Vagina (tissue), 2 donors: ENCODE measurements at regions not wholly inside any gene's neighbourhood (a gene's known extent, or its start where the extent isn't known, plus 50 kb on each side); places are given as distances from the start of the nearest gene placed in this dataset.

Experiments used
- DNase-seq, 2 donors: peaks; one replicate each; pipeline ENCODE4 v3.0.0-alpha.2; 2017; ENCODE audit errors: extremely low spot score in 2 of 2
- H3K27ac ChIP-seq: fragments of 200-600 bp; sonication (generic); one replicate; pipeline ENCODE4 v1.5.1; 2019
- H3K27me3 ChIP-seq: fragments of 200-600 bp; sonication (generic); one replicate; pipeline ENCODE4 v1.5.1; 2019
- H3K36me3 ChIP-seq, 2 donors: fragments of 200-600 bp; sonication (generic); one replicate each; pipeline ENCODE4 v1.5.1; 2017 to 2019
- H3K4me1 ChIP-seq: fragments of 200-600 bp; sonication (generic); one replicate; pipeline ENCODE4 v1.5.1; 2019
- H3K4me3 ChIP-seq, 2 donors: fragments of 200-600 bp; sonication (generic); 1 replicate in 1 of 2; 2 replicates in 1 of 2; pipeline ENCODE4 v1.5.1; 2016 to 2019
- H3K9me3 ChIP-seq: fragments of 200-600 bp; sonication (generic); one replicate; pipeline ENCODE4 v1.5.1; 2019
- POLR2A ChIP-seq, 2 donors: fragments of 450-650 bp; IDR thresholded peaks; one replicate each; pipeline ENCODE4 v1.6.1; 2017; ENCODE audit warnings: antibody characterized with exemption in 2 of 2, mild to moderate bottlenecking in 2 of 2, moderate library complexity in 2 of 2
- POLR2AphosphoS5 ChIP-seq, 2 donors: sonication (generic); formaldehyde crosslinking; IDR thresholded peaks; one replicate each; pipeline ENCODE4 v1.9.0; 2017; ENCODE audit warnings: antibody characterized with exemption in 2 of 2, mild to moderate bottlenecking in 2 of 2, low read depth in 1 of 2; ENCODE audit not compliant: insufficient read depth in 1 of 2
- intact Hi-C: fragments of 100-400 bp; cut with DNase I; formaldehyde crosslinking; loops from one replicate; pipeline ENCODE4 v1.15.1; 2023
- TF ChIP-seq, protein P1 (sequence below), 3 experiments: fragments of 450-650 bp in 2 of 3; fragments of 200-600 bp in 1 of 3; sonication (generic) in 1 of 3; IDR thresholded peaks; one replicate each; pipeline ENCODE4 v1.5.1; 2017 to 2019; ENCODE audit warnings: antibody characterized with exemption in 3 of 3, mild to moderate bottlenecking in 2 of 3, moderate library complexity in 2 of 3

DNA sequence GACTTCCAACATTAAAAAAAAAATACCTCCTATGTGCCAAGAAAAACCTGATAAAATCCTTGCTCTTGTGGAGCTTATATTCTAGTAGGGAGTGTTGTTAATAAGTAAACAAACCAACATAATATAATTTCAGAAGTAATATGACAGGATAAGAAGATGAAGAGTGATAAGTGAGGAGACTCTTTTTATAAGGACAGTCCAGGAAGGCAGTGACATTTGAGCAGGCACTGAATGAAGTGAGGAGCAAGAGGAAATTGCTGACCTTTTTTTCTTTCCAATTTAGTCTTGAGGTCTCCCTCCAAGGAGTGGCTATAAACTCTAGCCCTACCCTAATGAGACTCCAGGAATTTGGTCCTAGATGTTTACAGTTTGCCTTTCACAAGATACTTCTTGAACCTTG lies 715.7 kb downstream of the SLITRK1 start:
- DNase-seq: no peak
- TF ChIP-seq POLR2AphosphoS5 (IDR thresholded peaks at IDR 0.05; ENCODE audit: insufficient read depth in 1 of 2, low read depth in 1 of 2) (no peak), POLR2A (IDR thresholded peaks at IDR 0.05) (no peak)
- TF ChIP-seq, protein P1, sequence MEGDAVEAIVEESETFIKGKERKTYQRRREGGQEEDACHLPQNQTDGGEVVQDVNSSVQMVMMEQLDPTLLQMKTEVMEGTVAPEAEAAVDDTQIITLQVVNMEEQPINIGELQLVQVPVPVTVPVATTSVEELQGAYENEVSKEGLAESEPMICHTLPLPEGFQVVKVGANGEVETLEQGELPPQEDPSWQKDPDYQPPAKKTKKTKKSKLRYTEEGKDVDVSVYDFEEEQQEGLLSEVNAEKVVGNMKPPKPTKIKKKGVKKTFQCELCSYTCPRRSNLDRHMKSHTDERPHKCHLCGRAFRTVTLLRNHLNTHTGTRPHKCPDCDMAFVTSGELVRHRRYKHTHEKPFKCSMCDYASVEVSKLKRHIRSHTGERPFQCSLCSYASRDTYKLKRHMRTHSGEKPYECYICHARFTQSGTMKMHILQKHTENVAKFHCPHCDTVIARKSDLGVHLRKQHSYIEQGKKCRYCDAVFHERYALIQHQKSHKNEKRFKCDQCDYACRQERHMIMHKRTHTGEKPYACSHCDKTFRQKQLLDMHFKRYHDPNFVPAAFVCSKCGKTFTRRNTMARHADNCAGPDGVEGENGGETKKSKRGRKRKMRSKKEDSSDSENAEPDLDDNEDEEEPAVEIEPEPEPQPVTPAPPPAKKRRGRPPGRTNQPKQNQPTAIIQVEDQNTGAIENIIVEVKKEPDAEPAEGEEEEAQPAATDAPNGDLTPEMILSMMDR (IDR thresholded peaks at IDR 0.05): no peak
- intact Hi-C loops: no loop called here
- no peaks in the 10 kb centered on the region for H3K27me3 ChIP-seq
- H3K27ac ChIP-seq: no peak overlapping the region
- no peak overlapping the region for H3K4me3 ChIP-seq
- H3K9me3 ChIP-seq: no peaks in the 10 kb centered on the region
- H3K4me1 ChIP-seq: no peaks in the 10 kb centered on the region
- H3K36me3 ChIP-seq: no peaks in the 10 kb centered on the region

GRCh38 chr13:83162493-83162892 lies 719.8 kb downstream of the SLITRK1 start:
- Histone ChIP-seq H3K36me3 (no peaks in the 10 kb centered on the region), H3K4me1 (no peaks in the 10 kb centered on the region), H3K27ac (no peak overlapping the region), H3K4me3 (no peak overlapping the region), H3K27me3 (no peaks in the 10 kb centered on the region), H3K9me3 (no peaks in the 10 kb centered on the region)
- DNase-seq: no peak
- TF ChIP-seq POLR2A (IDR thresholded peaks at IDR 0.05) (no peak), POLR2AphosphoS5 (IDR thresholded peaks at IDR 0.05; ENCODE audit: insufficient read depth in 1 of 2, low read depth in 1 of 2) (no peak)
- TF ChIP-seq, protein P1 (IDR thresholded peaks at IDR 0.05): no peak
- intact Hi-C loops: no loop called here

- intact Hi-C loops: no loop called here
- no peak overlapping the region for H3K27ac ChIP-seq
- no peak for TF ChIP-seq POLR2A (IDR thresholded peaks at IDR 0.05)
- H3K4me1 ChIP-seq: no peaks in the 10 kb centered on the region
- no peaks in the 10 kb centered on the region for H3K36me3 ChIP-seq
- no peaks in the 10 kb centered on the region for H3K9me3 ChIP-seq
- H3K4me3 ChIP-seq: no peak overlapping the region
- DNase-seq: no peak
- no peaks in the 10 kb centered on the region for H3K27me3 ChIP-seq
Observed at GRCh38 chr13:83153848-83154247, 728.4 kb downstream of the SLITRK1 start.

- TF ChIP-seq POLR2A (IDR thresholded peaks at IDR 0.05) (no peak), POLR2AphosphoS5 (IDR thresholded peaks at IDR 0.05; ENCODE audit: insufficient read depth in 1 of 2, low read depth in 1 of 2) (no peak)
- TF ChIP-seq, protein P1 (IDR thresholded peaks at IDR 0.05): no peak
- Histone ChIP-seq H3K36me3 (no peaks in the 10 kb centered on the region), H3K27ac (no peak overlapping the region), H3K9me3 (no peaks in the 10 kb centered on the region), H3K4me1 (no peaks in the 10 kb centered on the region), H3K27me3 (no peaks in the 10 kb centered on the region), H3K4me3 (no peak overlapping the region)
- DNase-seq: no peak
- intact Hi-C loops: no loop called here
Observed at GRCh38 chr13:83151308-83151660, 731.0 kb downstream of the SLITRK1 start.

DNA sequence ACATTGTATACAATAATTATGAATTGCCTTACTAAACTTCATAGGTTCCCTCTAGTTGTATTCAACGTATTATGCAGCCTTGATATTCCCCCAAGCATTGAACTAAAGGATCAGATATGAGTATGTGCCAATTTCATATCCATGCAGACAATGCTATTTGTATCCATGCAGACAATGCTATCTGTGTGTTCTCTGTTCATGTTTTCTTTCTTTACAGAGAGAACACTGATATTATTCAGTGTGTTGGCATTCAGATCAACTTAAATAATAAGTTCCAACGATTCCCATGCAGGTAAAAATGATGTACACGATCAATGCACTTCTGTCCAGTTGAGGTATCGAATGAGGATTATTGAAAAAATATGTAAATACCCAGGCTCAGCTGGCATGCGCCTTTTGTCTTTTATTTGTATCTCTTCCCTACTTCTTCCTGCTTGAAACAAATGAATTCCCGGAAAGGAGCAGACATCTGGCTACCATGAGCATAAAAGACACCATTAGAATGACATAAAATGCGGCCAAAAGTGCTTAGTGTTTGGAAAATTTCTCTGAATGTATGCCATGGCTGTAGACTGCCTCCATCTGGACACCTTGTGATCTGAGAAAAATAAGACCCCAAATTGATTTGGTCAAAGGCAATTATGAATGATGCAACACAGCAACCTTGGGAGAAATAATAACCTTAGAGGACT lies 731.5 kb downstream of the SLITRK1 start:
- no peak for DNase-seq
- TF ChIP-seq POLR2AphosphoS5 (IDR thresholded peaks at IDR 0.05; ENCODE audit: insufficient read depth in 1 of 2, low read depth in 1 of 2) (no peak), POLR2A (IDR thresholded peaks at IDR 0.05) (no peak)
- TF ChIP-seq, protein P1 (IDR thresholded peaks at IDR 0.05): no peak
- intact Hi-C loops: no loop called here
- H3K9me3 ChIP-seq: no peaks in the 10 kb centered on the region
- H3K27ac ChIP-seq: no peak overlapping the region
- no peak overlapping the region for H3K4me3 ChIP-seq
- H3K36me3 ChIP-seq: no peaks in the 10 kb centered on the region
- no peaks in the 10 kb centered on the region for H3K27me3 ChIP-seq
- H3K4me1 ChIP-seq: no peaks in the 10 kb centered on the region
